ENCODE measurements at regions not wholly inside any gene's neighbourhood (a gene's known extent, or its start where the extent isn't known, plus 50 kb on each side); places are given as distances from the start of the nearest gene placed in this dataset.
A peak's percentile ranks its signal among the peaks of the same experiment; 100 is the strongest.
"Not testable (repeated sequence)": the region's sequence is repeated elsewhere in the genome, so short reads cannot be mapped to it uniquely, and the experiment has no call there.

GRCh38 chr5:106321242-106321641, 1349.5 kb downstream of the EFNA5 start:
- no peak for DNase-seq (ENCODE audit: low spot score)

GRCh38 chr5:106314221-106314824, 1356.4 kb downstream of the EFNA5 start:
- no peak for DNase-seq (ENCODE audit: low spot score)

- DNase-seq (ENCODE audit: low spot score): peak; percentile 50
These were observed 1358.4 kb downstream of the EFNA5 start for GRCh38 chr5:106312360-106312759.

GRCh38 chr5:106311230-106311915, 1359.4 kb downstream of the EFNA5 start:
- no peak for DNase-seq (ENCODE audit: low spot score)

DNA sequence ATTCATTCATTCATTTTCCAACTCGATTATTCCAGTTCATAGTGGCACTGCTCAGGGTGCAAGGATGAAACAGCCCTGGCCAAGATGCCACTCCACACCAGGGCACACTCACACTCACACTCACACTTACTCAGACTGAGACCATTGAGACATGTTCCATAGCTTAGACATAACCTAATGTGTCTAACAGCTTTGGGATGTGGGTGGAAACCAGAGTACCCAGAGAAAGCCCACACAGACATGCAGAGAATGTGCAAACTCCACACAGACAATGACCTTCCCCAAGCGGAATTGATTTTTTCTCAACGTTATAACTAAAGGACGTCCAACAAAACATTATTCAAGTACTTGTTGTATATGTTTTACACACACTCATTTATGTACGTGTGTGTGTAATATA, 1363.5 kb downstream of the EFNA5 start:
- DNase-seq (ENCODE audit: low spot score): no peak

DNA sequence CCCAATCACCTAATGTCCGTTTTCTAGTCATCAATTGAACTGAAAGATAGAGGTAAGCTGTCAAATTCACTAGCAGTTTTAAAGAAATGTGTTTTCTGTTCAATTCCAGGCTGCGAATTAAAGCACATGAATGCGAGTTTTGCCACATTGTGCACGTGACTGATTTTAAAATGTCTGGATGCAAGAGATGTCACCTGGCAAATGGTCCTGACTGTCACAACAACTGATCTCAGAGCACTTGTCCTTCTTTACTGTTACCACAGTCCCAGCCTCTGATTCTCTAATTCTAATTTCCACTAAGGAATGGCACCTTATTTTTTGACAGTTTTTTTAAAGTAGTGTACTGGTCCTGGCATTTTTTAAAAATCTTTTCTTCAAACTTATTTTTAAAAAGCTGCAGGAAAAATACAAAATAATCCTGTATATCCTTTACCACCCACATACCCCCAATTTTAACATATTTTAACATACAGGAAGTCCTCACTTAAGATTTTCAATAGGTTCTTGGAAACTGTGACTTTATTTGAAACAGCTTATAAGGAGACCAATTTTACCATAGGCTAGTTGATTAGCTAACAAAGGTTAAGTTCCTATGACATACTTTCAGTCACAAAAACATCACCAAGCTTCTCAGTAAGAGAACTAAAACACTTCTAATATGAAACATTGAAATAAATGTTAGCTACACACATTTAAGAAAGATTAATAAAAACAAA, 1364.3 kb downstream of the EFNA5 start:
- DNase-seq (ENCODE audit: low spot score): no peak

DNA sequence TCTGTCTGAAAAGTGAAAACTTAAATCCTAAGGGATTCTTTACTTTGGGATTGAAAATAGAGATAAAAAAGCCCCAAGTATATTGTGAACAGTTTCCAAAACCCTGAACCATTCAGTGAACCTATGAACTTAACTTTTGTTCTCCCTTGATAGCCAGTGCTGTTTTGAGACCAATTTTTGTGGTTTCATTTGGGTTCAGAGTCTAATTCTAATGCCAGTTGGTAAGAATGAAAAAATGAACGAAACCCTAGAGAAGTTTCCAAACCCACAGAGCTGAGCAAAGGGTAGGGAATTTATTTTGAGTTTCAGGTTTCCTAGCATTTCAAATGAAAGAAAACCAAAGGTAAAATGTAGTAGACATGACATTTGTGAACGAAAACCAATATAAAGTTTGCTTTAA, 1366.8 kb downstream of the EFNA5 start:
- no peak for DNase-seq (ENCODE audit: low spot score)

- DNase-seq (ENCODE audit: low spot score): peak; percentile 2
These were observed 1378.1 kb downstream of the EFNA5 start for GRCh38 chr5:106292654-106293053.

GRCh38 chr5:106290841-106291240, 1379.9 kb downstream of the EFNA5 start:
- DNase-seq (ENCODE audit: low spot score): peak; percentile 8

DNA sequence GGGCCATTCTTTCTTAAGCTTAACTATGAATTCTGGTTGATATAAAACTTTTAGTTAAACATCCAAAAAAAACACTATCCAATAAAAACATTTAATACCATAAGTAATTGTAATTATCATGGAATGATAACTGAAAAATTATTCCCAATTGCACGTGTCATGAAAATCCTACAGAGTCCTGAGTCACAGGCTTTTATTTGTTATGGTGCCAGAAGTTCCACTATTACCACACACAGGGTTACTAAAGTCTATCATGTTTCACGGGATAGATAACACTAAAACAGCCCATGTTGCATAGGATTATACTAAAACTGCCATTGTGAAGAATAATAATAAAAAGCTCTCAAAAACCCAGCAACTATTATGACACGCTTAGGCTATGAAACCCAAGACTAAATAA, 1381.8 kb downstream of the EFNA5 start:
- DNase-seq (ENCODE audit: low spot score): peak; percentile 2

DNA sequence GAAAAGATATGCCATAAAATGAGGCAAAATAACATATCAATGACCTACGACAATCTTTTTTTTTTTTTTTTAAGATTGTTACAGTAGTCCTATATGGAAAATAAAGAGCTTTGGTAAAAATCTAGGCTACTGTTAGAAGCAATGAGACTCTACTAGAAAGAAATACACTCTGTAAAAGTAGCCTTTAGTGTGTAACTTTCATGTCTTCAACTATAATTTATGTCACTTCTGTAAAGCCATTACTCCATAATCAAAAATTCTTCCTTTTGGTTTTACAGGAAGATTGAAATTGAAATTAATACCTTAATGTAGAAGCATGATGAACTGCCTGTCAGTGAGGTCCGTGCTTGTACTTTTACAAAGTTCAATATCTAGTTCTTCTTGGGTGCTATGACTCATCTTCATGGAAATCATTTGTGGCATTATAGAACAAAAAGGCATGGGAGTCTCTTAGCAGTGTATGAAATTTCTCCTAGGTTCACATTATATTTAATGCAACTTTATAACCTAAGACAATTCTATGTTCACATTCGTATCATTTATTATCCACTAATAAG, 1393.1 kb downstream of the EFNA5 start:
- DNase-seq (ENCODE audit: low spot score): no peak

- DNase-seq (ENCODE audit: low spot score): peak; percentile 55
These were observed 1401.4 kb downstream of the EFNA5 start for GRCh38 chr5:106269252-106269843.

- DNase-seq (ENCODE audit: low spot score): no peak
These were observed 1403.5 kb downstream of the EFNA5 start for GRCh38 chr5:106267256-106267655.

DNA sequence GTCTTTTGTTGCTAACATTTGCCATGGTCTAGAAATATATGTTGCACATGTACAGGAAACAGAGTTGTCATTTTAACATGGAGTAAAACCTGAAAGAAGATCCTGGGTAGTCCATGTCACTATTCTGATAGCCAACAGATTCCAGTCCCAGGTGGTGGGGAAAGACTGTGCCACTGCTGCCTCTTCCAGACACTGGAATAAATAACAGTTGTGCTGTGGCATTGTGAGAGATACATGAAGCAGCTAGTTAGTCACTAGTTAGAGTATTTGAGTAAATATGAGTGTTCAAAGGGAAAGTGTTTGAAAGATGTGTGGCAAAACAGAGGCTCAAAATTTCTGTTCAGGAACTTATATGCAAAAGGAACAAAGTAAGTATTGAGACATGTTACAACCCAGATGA, 1408.3 kb downstream of the EFNA5 start:
- DNase-seq (ENCODE audit: low spot score): no peak

GRCh38 chr5:106259431-106260090, 1411.2 kb downstream of the EFNA5 start:
- not testable (repeated sequence) for DNase-seq (ENCODE audit: low spot score)

DNA sequence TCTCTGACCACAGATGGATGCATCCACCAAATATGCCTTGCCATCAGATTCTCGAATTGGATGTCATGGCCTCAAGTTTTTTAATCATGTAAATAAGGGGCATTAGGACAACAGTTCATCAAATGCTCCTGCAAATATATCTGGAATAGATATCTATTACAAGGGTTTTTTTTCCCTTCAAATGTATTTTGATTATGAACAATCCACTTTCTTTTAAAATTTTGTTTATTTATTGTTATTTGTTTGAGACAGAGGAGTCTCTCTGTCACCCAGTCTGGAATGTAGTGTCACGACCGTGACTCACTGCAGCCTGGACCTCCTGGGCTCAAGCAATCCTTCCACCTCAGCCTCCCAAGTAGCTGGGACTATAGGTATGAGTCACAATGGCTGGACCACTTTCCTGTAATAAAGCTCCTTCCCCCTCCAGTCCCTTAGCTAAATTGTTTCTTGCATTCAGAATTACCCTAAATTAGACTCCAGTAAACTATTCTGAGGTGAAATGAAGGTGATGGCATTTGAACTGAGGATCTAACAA, 1412.1 kb downstream of the EFNA5 start:
- peak; percentile 18 for DNase-seq (ENCODE audit: low spot score)

GRCh38 chr5:106254784-106255183, 1416.0 kb downstream of the EFNA5 start:
- no peak for DNase-seq (ENCODE audit: low spot score)

GRCh38 chr5:106246044-106246745, 1424.5 kb downstream of the EFNA5 start:
- not testable (repeated sequence) for DNase-seq (ENCODE audit: low spot score)

- no peak for DNase-seq (ENCODE audit: low spot score)
These were observed 1429.3 kb downstream of the EFNA5 start for GRCh38 chr5:106241409-106241808.

DNA sequence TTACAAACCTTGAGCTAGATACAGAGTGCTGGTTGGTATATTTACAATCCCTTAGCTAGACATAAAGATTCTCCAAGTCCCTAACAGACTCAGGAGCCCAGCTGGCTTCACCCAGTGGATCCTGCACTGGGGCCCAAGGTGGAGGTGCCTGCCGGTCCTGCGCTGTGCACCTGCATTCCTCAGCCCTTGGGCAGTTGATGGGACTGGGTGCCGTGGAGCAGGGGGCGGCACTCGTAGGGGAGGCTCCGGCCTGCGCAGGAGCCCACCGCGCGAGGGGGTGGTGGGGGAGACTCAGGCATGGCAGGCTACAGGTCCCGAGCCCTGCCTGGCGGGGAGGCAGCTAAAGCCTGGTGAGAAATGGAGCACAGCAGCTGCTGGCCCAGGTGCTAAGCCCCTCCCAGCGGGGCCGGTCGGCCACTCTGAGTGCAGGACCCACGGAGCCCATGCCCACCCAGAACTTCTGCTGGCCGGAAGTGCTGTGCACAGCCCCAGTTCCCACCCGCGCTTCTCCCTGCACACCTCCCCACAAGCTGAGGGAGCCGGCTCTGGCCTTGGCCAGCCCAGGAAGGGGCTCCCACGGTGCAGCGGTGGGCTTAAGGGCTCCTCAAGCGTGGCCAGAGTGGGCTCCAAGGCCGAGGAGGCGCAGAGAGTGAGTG, 1464.7 kb downstream of the EFNA5 start:
- DNase-seq (ENCODE audit: low spot score): no peak

- no peak for DNase-seq (ENCODE audit: low spot score)
These were observed 1468.7 kb downstream of the EFNA5 start for GRCh38 chr5:106202035-106202434.

All from AG08395 (cell line).